D721Med (cell line): ENCODE measurements at regions not wholly inside any gene's neighbourhood (a gene's known extent, or its start where the extent isn't known, plus 50 kb on each side); places are given as distances from the start of the nearest gene placed in this dataset.

ENCODE experiments used
- DNase-seq: peaks from one replicate; pipeline ENCODE4 v3.0.0; 2011; ENCODE audit warnings: low spot score; ENCODE audit not compliant: insufficient read length
- FAIRE-seq: peaks from 2 replicates; lab custom pipeline; 2011; peaks lifted over from hg19 to GRCh38; lab: Jason Lieb, UNC
- TF ChIP-seq, protein P1 (sequence below): IDR thresholded peaks from 2 replicates; pipeline ENCODE4 v1.5.1; 2012; ENCODE audit warnings: mild to moderate bottlenecking, control low read depth; ENCODE audit not compliant: insufficient read depth; ENCODE audit errors: missing control alignments

DNA sequence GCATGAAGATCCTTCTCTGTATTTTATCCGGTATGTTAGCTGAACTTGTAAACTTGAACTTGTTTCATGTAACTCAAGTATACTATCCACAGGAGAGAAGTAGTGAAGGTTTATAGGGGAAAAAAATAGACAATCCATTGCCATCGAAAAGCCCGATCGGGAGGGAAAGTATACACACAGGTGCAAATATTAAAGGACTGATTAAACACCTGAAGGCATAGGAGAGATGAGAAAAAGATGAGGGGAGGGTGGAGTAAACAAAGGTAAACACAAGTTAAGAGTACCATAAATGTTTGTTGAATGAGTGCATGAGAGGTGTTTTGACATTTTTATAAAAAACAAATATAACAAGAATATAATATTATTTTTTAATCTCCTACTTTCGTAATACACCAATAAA is 64.3 kb upstream of the CITED2 start:
- FAIRE-seq (no peak), DNase-seq (no peak)
- TF ChIP-seq, protein P1, sequence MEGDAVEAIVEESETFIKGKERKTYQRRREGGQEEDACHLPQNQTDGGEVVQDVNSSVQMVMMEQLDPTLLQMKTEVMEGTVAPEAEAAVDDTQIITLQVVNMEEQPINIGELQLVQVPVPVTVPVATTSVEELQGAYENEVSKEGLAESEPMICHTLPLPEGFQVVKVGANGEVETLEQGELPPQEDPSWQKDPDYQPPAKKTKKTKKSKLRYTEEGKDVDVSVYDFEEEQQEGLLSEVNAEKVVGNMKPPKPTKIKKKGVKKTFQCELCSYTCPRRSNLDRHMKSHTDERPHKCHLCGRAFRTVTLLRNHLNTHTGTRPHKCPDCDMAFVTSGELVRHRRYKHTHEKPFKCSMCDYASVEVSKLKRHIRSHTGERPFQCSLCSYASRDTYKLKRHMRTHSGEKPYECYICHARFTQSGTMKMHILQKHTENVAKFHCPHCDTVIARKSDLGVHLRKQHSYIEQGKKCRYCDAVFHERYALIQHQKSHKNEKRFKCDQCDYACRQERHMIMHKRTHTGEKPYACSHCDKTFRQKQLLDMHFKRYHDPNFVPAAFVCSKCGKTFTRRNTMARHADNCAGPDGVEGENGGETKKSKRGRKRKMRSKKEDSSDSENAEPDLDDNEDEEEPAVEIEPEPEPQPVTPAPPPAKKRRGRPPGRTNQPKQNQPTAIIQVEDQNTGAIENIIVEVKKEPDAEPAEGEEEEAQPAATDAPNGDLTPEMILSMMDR = no peak

DNA sequence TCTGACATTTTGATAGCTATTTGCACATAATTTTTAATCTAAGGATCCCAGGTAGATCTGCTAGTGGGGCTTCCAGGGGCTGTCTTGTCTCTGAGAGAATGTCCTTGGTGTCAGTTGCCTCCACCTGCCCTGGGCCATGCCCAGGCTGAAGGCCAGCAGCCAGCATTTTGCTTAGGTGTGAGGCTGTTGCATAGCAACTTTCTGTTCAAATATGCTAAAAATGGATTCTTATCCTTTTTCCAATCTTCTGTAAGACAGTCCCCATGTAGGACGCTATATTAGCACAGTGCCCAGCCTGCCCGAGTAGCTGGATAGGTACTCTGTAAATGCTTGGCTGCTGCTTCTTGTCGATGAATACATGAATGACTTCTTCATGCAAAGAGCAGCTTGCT is 62.5 kb upstream of the CITED2 start:
- DNase-seq (no peak), FAIRE-seq (no peak)
- TF ChIP-seq, protein P1 = no peak

DNA sequence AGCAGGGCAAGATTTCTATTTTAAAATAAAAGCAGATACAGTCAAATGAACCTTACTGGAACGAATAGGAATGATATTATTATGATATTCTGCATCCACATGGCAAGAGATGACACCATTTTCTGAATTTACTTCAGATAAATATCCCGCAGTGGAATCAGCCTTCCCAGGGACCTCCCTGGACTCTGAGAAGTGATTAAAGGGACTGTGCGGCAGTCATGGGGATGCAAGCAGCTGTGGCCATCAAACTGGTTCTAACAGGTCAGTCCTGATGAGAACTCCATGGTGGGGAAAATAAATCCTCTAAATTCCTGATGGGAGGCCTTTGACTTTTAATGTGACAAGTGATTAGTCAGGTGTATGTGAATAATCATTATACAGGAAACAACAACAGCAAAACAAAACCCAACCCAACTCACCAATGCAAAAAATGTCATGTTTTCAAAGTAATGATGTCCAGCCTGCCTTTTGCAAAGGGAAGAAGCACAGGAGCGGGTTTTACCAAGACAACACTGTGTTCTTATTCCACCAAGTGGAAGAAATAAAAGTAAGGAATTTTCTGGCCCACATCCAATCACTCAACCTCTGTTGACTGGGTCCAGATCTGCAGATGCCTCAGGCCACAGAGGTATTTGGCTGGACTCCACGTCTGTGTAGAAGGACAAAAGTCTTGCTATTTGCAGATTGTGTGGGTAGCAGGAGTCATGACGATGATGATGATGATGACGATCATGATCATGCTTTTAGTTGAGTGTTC is 61.9 kb upstream of the CITED2 start:
- DNase-seq (no peak), FAIRE-seq (no peak)
- TF ChIP-seq, protein P1 = no peak

DNA sequence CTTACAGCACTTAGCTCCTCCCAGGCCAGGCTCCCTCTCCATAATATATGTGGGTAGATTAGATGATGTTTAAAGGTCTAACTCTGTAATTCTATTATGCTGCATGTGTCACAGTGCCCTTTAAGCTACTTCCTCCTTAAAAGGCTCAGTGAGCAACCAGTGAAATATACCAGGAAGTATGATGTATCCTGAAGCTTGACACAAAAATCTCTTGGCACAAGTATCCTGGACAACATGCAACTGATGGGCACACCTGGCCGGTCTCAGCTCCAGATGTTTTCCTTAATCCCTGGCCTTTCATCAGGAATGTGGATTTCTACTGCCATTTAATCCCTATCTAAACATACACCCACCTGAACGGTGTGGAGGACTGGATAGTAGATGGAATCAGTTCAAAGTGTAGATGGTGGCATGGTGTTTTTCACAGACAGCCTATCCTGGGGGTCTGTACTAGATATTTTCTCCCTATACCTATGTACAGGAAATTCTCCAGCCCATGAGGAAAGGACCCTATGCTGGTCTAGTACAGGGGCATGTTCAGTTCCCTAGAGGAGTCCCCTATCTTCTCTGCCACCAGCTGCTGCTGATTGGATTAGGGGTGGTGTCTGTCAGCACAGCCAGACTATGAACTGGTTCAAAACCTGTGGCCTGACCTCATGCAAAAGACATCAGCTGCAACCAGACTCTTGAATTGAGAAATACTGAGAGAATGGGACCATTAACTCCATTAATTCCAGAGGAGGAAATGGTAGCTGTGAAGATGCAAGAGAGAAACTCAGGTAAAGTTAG is 59.4 kb upstream of the CITED2 start:
- DNase-seq = no peak
- FAIRE-seq = no peak
- TF ChIP-seq, protein P1 = no peak

DNA sequence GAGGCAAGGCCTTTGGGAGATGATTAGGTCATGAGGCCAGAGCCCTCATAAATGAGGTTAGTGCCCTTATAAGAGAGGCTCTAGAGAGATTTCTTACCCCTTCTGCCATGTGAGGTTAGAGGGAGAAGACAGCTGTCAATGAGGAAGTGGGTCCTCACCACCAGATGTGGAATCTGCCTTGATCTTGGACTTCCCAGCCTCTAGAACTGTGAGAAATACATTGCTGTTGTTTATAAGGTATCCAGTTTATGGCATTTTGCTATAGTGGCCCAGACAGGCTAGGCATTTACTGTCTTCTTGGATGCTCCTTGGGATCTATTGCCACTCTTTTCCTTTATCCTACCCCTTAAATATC is 57.1 kb upstream of the CITED2 start:
- TF ChIP-seq, protein P1 = no peak
- FAIRE-seq (no peak), DNase-seq (no peak)

DNA sequence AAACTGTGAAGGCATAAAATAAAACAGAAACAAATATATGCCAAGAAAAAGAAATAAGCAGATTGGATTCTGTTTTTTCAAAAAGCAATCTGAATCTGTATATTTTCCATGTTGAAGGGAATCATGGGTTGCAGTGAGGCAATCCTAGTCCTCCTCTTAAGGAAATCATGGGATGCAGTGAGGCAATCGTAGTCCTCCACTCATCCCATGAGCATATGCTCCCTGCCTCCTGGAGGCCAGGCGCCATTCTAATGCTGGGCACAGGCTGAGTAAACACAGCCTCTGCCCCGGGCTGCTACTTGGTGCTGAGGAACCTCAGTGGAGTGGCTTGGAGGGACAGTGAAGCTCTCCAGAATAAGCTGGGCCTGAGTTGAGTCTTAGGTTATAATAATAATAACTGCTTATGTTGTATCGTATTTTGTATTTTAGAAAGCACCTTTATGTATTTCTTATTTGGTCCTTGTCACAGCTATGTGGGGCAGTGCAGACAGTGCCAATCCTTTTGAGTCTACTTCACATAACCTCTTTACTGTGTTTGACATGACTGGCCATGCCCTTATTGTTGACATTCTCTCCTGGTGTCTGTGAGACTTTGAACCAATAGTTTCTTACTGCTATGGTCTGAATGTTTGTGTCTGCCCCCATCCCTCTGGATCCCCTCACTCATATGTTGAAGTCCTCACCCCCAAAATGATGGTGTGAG is 56.6 kb upstream of the CITED2 start:
- DNase-seq = no peak
- no peak for FAIRE-seq

More for the DNA sequence above, 56.6 kb upstream of the CITED2 start:
- TF ChIP-seq, protein P1 = no peak
